ENCODE measurements at regions not wholly inside any gene's neighbourhood (a gene's known extent, or its start where the extent isn't known, plus 50 kb on each side); places are given as distances from the start of the nearest gene placed in this dataset.

DNA sequence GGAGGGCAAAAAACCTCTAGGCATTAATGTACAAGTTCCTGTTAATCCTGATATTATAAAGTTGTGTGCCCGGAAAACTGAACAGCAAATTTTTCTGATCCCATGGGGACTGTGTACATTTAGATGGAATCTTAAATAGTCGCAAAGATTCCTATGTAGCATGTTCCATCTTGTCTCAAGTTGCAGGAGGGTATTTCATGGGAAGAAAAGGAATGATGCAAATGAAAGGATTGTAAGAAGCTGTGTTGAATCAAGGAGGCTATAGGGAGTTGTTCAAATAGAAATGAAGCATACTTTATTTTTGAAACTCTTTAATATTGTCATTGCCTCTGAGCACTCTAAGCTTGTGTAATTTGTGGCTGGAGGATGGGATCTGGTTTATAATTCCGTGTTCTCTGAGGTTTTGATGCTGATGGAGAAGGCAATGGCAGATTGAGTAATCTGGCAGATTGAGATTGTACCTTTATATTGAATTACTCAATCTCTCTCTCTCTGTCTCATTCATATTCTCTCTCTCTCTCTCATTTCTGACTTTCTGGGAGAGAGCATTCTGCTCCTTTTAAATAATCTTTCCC lies 288.5 kb downstream of the OSTF1 start (continued):
- TF ChIP-seq, protein P1, sequence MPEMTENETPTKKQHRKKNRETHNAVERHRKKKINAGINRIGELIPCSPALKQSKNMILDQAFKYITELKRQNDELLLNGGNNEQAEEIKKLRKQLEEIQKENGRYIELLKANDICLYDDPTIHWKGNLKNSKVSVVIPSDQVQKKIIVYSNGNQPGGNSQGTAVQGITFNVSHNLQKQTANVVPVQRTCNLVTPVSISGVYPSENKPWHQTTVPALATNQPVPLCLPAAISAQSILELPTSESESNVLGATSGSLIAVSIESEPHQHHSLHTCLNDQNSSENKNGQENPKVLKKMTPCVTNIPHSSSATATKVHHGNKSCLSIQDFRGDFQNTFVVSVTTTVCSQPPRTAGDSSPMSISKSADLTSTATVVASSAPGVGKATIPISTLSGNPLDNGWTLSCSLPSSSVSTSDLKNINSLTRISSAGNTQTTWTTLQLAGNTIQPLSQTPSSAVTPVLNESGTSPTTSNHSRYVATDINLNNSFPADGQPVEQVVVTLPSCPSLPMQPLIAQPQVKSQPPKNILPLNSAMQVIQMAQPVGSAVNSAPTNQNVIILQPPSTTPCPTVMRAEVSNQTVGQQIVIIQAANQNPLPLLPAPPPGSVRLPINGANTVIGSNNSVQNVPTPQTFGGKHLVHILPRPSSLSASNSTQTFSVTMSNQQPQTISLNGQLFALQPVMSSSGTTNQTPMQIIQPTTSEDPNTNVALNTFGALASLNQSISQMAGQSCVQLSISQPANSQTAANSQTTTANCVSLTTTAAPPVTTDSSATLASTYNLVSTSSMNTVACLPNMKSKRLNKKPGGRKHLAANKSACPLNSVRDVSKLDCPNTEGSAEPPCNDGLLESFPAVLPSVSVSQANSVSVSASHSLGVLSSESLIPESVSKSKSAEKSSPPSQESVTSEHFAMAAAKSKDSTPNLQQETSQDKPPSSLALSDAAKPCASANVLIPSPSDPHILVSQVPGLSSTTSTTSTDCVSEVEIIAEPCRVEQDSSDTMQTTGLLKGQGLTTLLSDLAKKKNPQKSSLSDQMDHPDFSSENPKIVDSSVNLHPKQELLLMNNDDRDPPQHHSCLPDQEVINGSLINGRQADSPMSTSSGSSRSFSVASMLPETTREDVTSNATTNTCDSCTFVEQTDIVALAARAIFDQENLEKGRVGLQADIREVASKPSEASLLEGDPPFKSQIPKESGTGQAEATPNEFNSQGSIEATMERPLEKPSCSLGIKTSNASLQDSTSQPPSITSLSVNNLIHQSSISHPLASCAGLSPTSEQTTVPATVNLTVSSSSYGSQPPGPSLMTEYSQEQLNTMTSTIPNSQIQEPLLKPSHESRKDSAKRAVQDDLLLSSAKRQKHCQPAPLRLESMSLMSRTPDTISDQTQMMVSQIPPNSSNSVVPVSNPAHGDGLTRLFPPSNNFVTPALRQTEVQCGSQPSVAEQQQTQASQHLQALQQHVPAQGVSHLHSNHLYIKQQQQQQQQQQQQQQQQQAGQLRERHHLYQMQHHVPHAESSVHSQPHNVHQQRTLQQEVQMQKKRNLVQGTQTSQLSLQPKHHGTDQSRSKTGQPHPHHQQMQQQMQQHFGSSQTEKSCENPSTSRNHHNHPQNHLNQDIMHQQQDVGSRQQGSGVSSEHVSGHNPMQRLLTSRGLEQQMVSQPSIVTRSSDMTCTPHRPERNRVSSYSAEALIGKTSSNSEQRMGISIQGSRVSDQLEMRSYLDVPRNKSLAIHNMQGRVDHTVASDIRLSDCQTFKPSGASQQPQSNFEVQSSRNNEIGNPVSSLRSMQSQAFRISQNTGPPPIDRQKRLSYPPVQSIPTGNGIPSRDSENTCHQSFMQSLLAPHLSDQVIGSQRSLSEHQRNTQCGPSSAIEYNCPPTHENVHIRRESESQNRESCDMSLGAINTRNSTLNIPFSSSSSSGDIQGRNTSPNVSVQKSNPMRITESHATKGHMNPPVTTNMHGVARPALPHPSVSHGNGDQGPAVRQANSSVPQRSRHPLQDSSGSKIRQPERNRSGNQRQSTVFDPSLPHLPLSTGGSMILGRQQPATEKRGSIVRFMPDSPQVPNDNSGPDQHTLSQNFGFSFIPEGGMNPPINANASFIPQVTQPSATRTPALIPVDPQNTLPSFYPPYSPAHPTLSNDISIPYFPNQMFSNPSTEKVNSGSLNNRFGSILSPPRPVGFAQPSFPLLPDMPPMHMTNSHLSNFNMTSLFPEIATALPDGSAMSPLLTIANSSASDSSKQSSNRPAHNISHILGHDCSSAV (CRISPR knock-in tag; IDR thresholded peaks at IDR 0.05; ENCODE audit: borderline replicate concordance): no peak
- TF ChIP-seq, protein P2, sequence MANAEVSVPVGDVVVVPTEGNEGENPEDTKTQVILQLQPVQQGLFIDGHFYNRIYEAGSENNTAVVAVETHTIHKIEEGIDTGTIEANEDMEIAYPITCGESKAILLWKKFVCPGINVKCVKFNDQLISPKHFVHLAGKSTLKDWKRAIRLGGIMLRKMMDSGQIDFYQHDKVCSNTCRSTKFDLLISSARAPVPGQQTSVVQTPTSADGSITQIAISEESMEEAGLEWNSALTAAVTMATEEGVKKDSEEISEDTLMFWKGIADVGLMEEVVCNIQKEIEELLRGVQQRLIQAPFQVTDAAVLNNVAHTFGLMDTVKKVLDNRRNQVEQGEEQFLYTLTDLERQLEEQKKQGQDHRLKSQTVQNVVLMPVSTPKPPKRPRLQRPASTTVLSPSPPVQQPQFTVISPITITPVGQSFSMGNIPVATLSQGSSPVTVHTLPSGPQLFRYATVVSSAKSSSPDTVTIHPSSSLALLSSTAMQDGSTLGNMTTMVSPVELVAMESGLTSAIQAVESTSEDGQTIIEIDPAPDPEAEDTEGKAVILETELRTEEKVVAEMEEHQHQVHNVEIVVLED (CRISPR knock-in tag; IDR thresholded peaks at IDR 0.05; ENCODE audit: borderline replicate concordance): no peak
- TF ChIP-seq SMAD3 (CRISPR knock-in tag; IDR thresholded peaks at IDR 0.05) (no peak), PHF21A (CRISPR knock-in tag; IDR thresholded peaks at IDR 0.05) (no peak), CBFB (CRISPR knock-in tag; IDR thresholded peaks at IDR 0.05) (no peak), HNRNPH1 (optimal IDR thresholded peaks at IDR 0.05; ENCODE audit: low read depth, low read length) (no peak), ZNF543 (CRISPR knock-in tag; IDR thresholded peaks at IDR 0.05) (no peak), KAT8 (CRISPR knock-in tag; IDR thresholded peaks at IDR 0.05) (no peak), SSRP1 (CRISPR knock-in tag; IDR thresholded peaks at IDR 0.05) (no peak), ZNF883 (CRISPR knock-in tag; IDR thresholded peaks at IDR 0.05; ENCODE audit: not compliant biosample characterization) (no peak), ZNF234 (CRISPR knock-in tag; conservative IDR thresholded peaks at IDR 0.05) (no peak), ZNF878 (CRISPR knock-in tag; IDR thresholded peaks at IDR 0.05) (no peak)
- TF ChIP-seq, protein P3, sequence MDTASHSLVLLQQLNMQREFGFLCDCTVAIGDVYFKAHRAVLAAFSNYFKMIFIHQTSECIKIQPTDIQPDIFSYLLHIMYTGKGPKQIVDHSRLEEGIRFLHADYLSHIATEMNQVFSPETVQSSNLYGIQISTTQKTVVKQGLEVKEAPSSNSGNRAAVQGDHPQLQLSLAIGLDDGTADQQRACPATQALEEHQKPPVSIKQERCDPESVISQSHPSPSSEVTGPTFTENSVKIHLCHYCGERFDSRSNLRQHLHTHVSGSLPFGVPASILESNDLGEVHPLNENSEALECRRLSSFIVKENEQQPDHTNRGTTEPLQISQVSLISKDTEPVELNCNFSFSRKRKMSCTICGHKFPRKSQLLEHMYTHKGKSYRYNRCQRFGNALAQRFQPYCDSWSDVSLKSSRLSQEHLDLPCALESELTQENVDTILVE (CRISPR knock-in tag; IDR thresholded peaks at IDR 0.05): no peak
